GM12864 (cell line): ENCODE measurements at regions not wholly inside any gene's neighbourhood (a gene's known extent, or its start where the extent isn't known, plus 50 kb on each side); places are given as distances from the start of the nearest gene placed in this dataset.
"Not testable (repeated sequence)": the region's sequence is repeated elsewhere in the genome, so short reads cannot be mapped to it uniquely, and the experiment has no call there.

ENCODE experiments used
- DNase-seq: peaks from one replicate; pipeline ENCODE4 v3.0.0-alpha.2; 2011; ENCODE audit warnings: low read depth
- H3K4me3 ChIP-seq: 2 replicates; pipeline ENCODE4 v1.5.1; 2011; ENCODE audit warnings: mild to moderate bottlenecking, low read depth, low read length, control low read depth
- TF ChIP-seq, protein P1 (sequence below): IDR thresholded peaks from 2 replicates; pipeline ENCODE4 v1.5.1; 2011; ENCODE audit warnings: low read depth, mild to moderate bottlenecking, moderate library complexity, low read length, control low read depth, inconsistent platforms; ENCODE audit errors: missing control alignments

DNA sequence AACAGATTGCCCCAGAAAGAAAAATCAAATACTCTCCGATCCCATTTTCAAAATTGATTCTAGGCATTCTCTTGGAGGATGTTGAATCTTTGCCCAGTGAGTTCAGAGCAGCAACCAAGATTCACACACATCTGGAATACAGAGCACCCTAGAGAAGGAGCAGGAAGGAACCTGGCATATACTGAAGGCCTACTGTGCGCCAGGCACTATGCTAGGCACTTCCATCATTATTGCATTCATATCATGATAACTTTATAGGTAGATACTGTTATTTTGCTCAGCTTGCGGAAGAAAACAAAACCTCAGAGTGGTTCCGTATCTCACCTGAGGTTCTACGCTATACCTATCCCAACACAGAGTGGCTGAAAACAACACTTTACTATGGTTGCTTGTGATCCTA lies 160.3 kb upstream of the SERTAD2 start:
- TF ChIP-seq, protein P1, sequence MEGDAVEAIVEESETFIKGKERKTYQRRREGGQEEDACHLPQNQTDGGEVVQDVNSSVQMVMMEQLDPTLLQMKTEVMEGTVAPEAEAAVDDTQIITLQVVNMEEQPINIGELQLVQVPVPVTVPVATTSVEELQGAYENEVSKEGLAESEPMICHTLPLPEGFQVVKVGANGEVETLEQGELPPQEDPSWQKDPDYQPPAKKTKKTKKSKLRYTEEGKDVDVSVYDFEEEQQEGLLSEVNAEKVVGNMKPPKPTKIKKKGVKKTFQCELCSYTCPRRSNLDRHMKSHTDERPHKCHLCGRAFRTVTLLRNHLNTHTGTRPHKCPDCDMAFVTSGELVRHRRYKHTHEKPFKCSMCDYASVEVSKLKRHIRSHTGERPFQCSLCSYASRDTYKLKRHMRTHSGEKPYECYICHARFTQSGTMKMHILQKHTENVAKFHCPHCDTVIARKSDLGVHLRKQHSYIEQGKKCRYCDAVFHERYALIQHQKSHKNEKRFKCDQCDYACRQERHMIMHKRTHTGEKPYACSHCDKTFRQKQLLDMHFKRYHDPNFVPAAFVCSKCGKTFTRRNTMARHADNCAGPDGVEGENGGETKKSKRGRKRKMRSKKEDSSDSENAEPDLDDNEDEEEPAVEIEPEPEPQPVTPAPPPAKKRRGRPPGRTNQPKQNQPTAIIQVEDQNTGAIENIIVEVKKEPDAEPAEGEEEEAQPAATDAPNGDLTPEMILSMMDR: no peak
- no peak overlapping the region for H3K4me3 ChIP-seq
- DNase-seq: no peak

DNA sequence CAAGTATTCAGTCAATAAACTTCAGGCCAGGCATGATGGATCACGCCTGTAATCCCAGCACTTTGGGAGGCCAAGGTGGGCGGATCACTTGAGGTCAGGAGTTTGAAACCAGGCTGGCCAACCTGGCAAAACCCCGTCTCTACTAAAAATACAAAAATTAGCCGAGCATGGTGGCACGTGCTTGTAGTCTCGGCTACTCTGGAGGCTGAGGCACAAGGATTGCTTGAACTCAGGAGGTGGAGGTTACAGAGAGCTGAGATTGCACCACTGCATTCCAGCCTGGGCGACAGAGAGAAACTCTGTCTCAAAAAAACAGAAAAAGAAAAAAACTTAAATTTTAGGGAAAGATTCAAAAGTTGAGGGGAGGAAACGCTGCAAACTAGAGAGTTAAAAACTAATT lies 162.8 kb upstream of the SERTAD2 start:
- not testable (repeated sequence) for DNase-seq, H3K4me3 ChIP-seq

DNA sequence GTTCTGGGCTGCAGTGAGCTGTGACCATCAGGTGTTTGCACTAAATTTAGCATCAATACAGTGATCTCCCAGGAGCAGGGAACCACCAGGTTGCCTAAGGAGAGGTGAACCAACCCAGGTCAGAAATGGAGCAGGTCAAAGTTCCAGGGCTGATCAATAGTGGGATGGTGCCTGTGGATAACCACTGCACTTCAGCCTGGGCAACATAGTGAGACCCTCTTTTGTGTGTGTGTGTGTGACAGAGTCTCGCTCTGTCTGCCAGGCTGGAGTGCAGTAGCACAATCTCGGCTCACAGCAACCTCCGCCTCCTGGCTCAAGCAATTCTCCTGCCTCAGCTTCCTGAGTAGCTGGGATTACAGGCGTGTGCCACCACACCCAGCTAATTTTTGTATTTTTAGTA lies 163.7 kb upstream of the SERTAD2 start:
- H3K4me3 ChIP-seq: no peak overlapping the region
- DNase-seq: no peak
- TF ChIP-seq, protein P1: no peak

DNA sequence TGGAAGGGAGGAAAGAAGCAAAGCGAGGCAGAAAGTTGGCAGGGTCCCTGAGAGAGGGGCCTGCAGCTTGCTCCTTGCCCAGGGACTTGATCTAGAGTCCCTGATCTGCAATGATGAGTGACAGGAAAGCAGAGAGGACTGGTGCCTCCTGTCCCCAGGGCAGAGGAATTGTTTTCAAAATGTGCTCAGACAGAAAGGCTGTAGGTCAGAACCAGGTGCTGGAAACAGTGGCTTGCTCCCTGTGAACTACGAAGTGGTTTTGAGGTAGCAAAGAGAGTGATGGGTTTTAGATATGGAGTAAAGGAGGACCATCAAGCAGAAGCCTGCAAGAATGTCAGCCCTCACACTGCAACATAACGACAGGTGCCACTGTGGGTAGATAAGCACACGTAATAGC lies 164.9 kb upstream of the SERTAD2 start:
- TF ChIP-seq, protein P1: no peak
- DNase-seq: no peak
- no peak overlapping the region for H3K4me3 ChIP-seq

DNA sequence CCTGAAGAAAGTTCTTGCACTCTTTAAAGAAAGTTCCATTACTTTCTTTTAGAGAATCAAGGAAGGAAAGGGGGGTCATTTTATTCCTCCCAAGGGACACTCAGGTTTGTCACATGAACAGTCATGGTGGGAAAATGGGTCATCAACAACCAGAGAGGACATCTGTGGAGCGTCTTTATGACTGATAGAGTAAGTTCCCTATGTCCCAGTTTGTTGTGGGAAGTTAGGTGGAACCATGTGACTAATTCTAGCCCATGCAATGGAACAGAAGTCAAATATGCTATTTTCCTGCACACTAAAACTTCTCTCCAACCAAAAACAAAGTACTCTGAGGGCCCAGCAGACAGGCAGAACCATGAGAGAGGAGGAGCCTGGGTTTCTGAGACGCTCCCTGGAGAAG lies 165.6 kb upstream of the SERTAD2 start:
- DNase-seq: no peak
- H3K4me3 ChIP-seq: no peak overlapping the region; the same call in 1 of the 2 replicates
- TF ChIP-seq, protein P1: no peak

DNA sequence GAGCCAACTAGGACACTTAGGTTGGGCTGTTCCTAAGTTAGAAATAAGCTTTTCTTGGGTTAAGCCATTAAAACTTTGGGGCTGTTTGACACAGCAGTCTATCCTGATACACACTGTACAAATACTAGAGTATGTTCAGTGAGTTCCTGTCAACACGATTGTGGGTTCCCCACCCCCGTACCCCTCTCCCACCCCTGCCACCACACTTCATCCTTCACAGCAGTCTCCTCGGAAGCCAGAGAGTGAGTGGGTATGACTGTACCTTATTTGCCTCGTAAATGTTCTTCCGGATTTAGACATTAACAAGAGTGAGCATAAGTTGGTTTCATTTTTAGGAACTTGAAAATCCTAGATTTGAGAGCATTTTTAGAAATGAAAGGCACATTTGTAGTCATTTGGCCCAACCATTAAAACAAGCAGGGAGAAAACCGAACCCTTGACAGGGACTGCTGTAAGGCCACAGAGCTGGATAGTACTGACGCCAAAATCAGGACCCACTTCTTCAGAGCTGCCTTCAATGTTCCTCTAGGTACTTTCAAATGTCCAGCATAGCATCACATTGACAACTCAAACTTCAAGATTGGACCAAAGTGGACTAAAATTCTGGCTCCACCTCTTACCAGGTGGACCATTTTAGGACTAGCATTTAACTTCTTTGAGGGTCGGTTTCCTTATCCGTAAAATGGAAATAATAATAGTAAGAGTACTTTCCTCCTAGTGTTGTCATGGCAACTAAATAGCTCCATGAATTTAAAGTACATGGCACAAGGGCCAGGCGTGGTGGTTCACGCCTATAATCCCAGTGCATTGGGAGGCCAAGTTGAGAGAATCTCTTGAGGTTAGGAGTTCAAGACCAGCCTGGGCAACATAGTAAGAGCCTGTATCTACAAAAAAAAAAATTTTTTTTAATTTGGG lies 166.3 kb upstream of the SERTAD2 start:
- TF ChIP-seq, protein P1: no peak
- DNase-seq: peak; percentile 86
- peak overlapping the region; percentile 34 for H3K4me3 ChIP-seq

DNA sequence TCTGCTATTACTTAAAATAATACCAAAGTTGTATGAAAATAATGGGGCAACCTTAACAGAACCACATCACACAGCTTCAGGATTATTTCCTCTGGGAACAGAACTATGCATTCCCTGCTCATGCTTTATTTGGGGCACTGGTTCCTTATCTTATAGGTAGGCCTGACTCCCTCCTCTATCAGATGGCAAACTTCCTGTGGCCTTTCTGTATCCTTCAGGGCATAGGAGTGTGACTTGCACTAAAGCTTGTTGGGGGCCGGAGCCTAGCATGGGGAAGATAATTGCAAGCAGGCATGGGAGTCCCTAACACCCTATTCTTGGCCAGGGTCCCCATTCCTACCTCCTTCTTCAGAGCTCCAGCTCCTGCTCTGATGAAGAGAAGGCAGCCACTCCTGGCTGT lies 167.2 kb upstream of the SERTAD2 start:
- TF ChIP-seq, protein P1: no peak
- H3K4me3 ChIP-seq: peak overlapping the region; percentile 14; the same call in 1 of the 2 replicates
- DNase-seq: no peak
